HG02610 (cell line): ENCODE measurements at regions not wholly inside any gene's neighbourhood (a gene's known extent, or its start where the extent isn't known, plus 50 kb on each side); places are given as distances from the start of the nearest gene placed in this dataset.
"Not testable (repeated sequence)": the region's sequence is repeated elsewhere in the genome, so short reads cannot be mapped to it uniquely, and the experiment has no call there.

Experiments used
- ATAC-seq: cut with Tn5 transposase; IDR thresholded peaks from one replicate; pipeline ENCODE4 v1.9.1; 2021; ENCODE audit warnings: mild to moderate bottlenecking, moderate library complexity; ENCODE audit not compliant: unreplicated experiment

GRCh38 chr4:64738240-64738639, 329.0 kb upstream of the TECRL start:
- no peak for ATAC-seq

- ATAC-seq = not testable (repeated sequence)
These were observed 328.5 kb upstream of the TECRL start for GRCh38 chr4:64737854-64738138.

GRCh38 chr4:64737026-64737853, 328.0 kb upstream of the TECRL start:
- ATAC-seq = no peak

- ATAC-seq = no peak
These were observed 320.3 kb upstream of the TECRL start for GRCh38 chr4:64729561-64729960.

GRCh38 chr4:64727960-64728359, 318.7 kb upstream of the TECRL start:
- ATAC-seq = no peak

- not testable (repeated sequence) for ATAC-seq
These were observed 318.1 kb upstream of the TECRL start for GRCh38 chr4:64727391-64727790.

- ATAC-seq = no peak
These were observed 315.4 kb upstream of the TECRL start for GRCh38 chr4:64724689-64725088.

GRCh38 chr4:64721106-64721505, 311.9 kb upstream of the TECRL start:
- ATAC-seq = no peak

- no peak for ATAC-seq
These were observed 308.8 kb upstream of the TECRL start for GRCh38 chr4:64718091-64718490.

GRCh38 chr4:64715741-64716140, 306.5 kb upstream of the TECRL start:
- no peak for ATAC-seq

GRCh38 chr4:64713256-64713840, 304.1 kb upstream of the TECRL start:
- peak; percentile 69 for ATAC-seq

- ATAC-seq = no peak
These were observed 303.3 kb upstream of the TECRL start for GRCh38 chr4:64712590-64712989.

- ATAC-seq = no peak
These were observed 296.7 kb upstream of the TECRL start for GRCh38 chr4:64705989-64706388.

- ATAC-seq = no peak
These were observed 288.9 kb upstream of the TECRL start for GRCh38 chr4:64698171-64698570.

GRCh38 chr4:64682946-64683345, 273.7 kb upstream of the TECRL start:
- no peak for ATAC-seq

- ATAC-seq = no peak
These were observed 273.2 kb upstream of the TECRL start for GRCh38 chr4:64682481-64682880.

- not testable (repeated sequence) for ATAC-seq
These were observed 263.9 kb upstream of the TECRL start for GRCh38 chr4:64673121-64673520.

GRCh38 chr4:64670647-64671046, 261.4 kb upstream of the TECRL start:
- no peak for ATAC-seq

GRCh38 chr4:64643841-64644240, 234.6 kb upstream of the TECRL start:
- ATAC-seq = no peak

- no peak for ATAC-seq
These were observed 233.7 kb upstream of the TECRL start for GRCh38 chr4:64642936-64643335.

- not testable (repeated sequence) for ATAC-seq
These were observed 231.2 kb upstream of the TECRL start for GRCh38 chr4:64640402-64640801.

GRCh38 chr4:64625438-64625837, 216.2 kb upstream of the TECRL start:
- no peak for ATAC-seq

GRCh38 chr4:64617800-64618199, 208.6 kb upstream of the TECRL start:
- ATAC-seq = no peak
